GM12873 (cell line): ENCODE measurements at regions not wholly inside any gene's neighbourhood (a gene's known extent, or its start where the extent isn't known, plus 50 kb on each side); places are given as distances from the start of the nearest gene placed in this dataset.

Experiments used
- CTCF ChIP-seq: IDR thresholded peaks from 2 replicates; pipeline ENCODE4 v1.5.1; 2012; ENCODE audit warnings: low read depth, mild to moderate bottlenecking, moderate library complexity, low read length, control low read depth; ENCODE audit not compliant: insufficient read depth; ENCODE audit errors: missing control alignments

GRCh38 chr3:22990291-22991200, 212.6 kb upstream of the UBE2E2 start:
- no peak for TF ChIP-seq CTCF

GRCh38 chr3:22994781-22995180, 208.3 kb upstream of the UBE2E2 start:
- TF ChIP-seq CTCF = no peak

- no peak for TF ChIP-seq CTCF
These were observed 206.1 kb upstream of the UBE2E2 start for GRCh38 chr3:22996920-22997571.

- no peak for TF ChIP-seq CTCF
These were observed 202.8 kb upstream of the UBE2E2 start for GRCh38 chr3:23000371-23000770.

GRCh38 chr3:23002151-23002550, 201.0 kb upstream of the UBE2E2 start:
- no peak for TF ChIP-seq CTCF

- TF ChIP-seq CTCF = no peak
These were observed 200.0 kb upstream of the UBE2E2 start for GRCh38 chr3:23002836-23003732.

- TF ChIP-seq CTCF = no peak
These were observed 199.4 kb upstream of the UBE2E2 start for GRCh38 chr3:23003733-23004046.
